Retinal pigment epithelial cell (primary cell): ENCODE measurements at regions not wholly inside any gene's neighbourhood (a gene's known extent, or its start where the extent isn't known, plus 50 kb on each side); places are given as distances from the start of the nearest gene placed in this dataset.

Source experiments
- DNase-seq: peaks from one replicate; pipeline ENCODE4 v3.0.0-alpha.2; 2010; ENCODE audit warnings: low read depth
- H3K4me3 ChIP-seq: 2 replicates; pipeline ENCODE4 v1.5.1; 2011; ENCODE audit warnings: mild to moderate bottlenecking, low read length, control low read depth, moderate library complexity
- CTCF ChIP-seq: conservative IDR thresholded peaks from 2 replicates; pipeline ENCODE4 v1.5.1; 2011; ENCODE audit warnings: low read depth, low read length, control low read depth, inconsistent platforms

GRCh38 chr14:35234012-35234805 lies 58.0 kb upstream of the PSMA6 start:
- DNase-seq: no peak
- H3K4me3 ChIP-seq: no peak overlapping the region
- TF ChIP-seq CTCF: no peak

GRCh38 chr14:35235840-35236239 lies 56.3 kb upstream of the PSMA6 start:
- no peak overlapping the region for H3K4me3 ChIP-seq
- TF ChIP-seq CTCF: no peak
- no peak for DNase-seq

GRCh38 chr14:35236806-35237205 lies 55.4 kb upstream of the PSMA6 start:
- H3K4me3 ChIP-seq: no peak overlapping the region
- DNase-seq: no peak
- no peak for TF ChIP-seq CTCF

- no peak overlapping the region for H3K4me3 ChIP-seq
- no peak for DNase-seq
- no peak for TF ChIP-seq CTCF
Measured at GRCh38 chr14:35240231-35240630, 52.0 kb upstream of the PSMA6 start.
